GM18870 (cell line): ENCODE measurements at regions not wholly inside any gene's neighbourhood (a gene's known extent, or its start where the extent isn't known, plus 50 kb on each side); places are given as distances from the start of the nearest gene placed in this dataset.
"Not testable (repeated sequence)": the region's sequence is repeated elsewhere in the genome, so short reads cannot be mapped to it uniquely, and the experiment has no call there.

ENCODE experiments used
- ATAC-seq: cut with Tn5 transposase; IDR thresholded peaks from one replicate; pipeline ENCODE4 v1.9.1; 2021; ENCODE audit warnings: moderate library complexity; ENCODE audit not compliant: unreplicated experiment

- no peak for ATAC-seq
Observed at GRCh38 chr12:17110316-17110715, 504.4 kb upstream of the LMO3 start.

GRCh38 chr12:17108877-17109541 lies 503.0 kb upstream of the LMO3 start:
- no peak for ATAC-seq

GRCh38 chr12:17104801-17105200 lies 498.8 kb upstream of the LMO3 start:
- no peak for ATAC-seq

GRCh38 chr12:17097674-17098073 lies 491.7 kb upstream of the LMO3 start:
- ATAC-seq, result no peak

GRCh38 chr12:17084831-17085230 lies 478.9 kb upstream of the LMO3 start:
- ATAC-seq, result no peak

- no peak for ATAC-seq
Observed at GRCh38 chr12:17079251-17079909, 473.4 kb upstream of the LMO3 start.

GRCh38 chr12:17077594-17077993 lies 471.6 kb upstream of the LMO3 start:
- ATAC-seq, result no peak

GRCh38 chr12:17076811-17077210 lies 470.8 kb upstream of the LMO3 start:
- ATAC-seq, result no peak

GRCh38 chr12:17076028-17076744 lies 470.2 kb upstream of the LMO3 start:
- ATAC-seq, result no peak

GRCh38 chr12:17064834-17065233 lies 458.9 kb upstream of the LMO3 start:
- ATAC-seq, result no peak

GRCh38 chr12:17062267-17063036 lies 456.5 kb upstream of the LMO3 start:
- ATAC-seq, result no peak

- ATAC-seq, result no peak
Observed at GRCh38 chr12:17060260-17060659, 454.3 kb upstream of the LMO3 start.

- ATAC-seq, result no peak
Observed at GRCh38 chr12:17056546-17056945, 450.6 kb upstream of the LMO3 start.

- no peak for ATAC-seq
Observed at GRCh38 chr12:17038923-17039322, 433.0 kb upstream of the LMO3 start.

- no peak for ATAC-seq
Observed at GRCh38 chr12:17035372-17035771, 429.4 kb upstream of the LMO3 start.

GRCh38 chr12:17030338-17030737 lies 424.4 kb upstream of the LMO3 start:
- no peak for ATAC-seq

- ATAC-seq, result no peak
Observed at GRCh38 chr12:17028348-17028747, 422.4 kb upstream of the LMO3 start.

GRCh38 chr12:17025424-17025823 lies 419.5 kb upstream of the LMO3 start:
- ATAC-seq, result not testable (repeated sequence)

GRCh38 chr12:17020765-17021164 lies 414.8 kb upstream of the LMO3 start:
- ATAC-seq, result no peak

- no peak for ATAC-seq
Observed at GRCh38 chr12:17017402-17017801, 411.4 kb upstream of the LMO3 start.

- no peak for ATAC-seq
Observed at GRCh38 chr12:17016116-17016864, 410.3 kb upstream of the LMO3 start.
